Cardiac muscle cell (in vitro differentiated cells and primary cell): ENCODE measurements at regions not wholly inside any gene's neighbourhood (a gene's known extent, or its start where the extent isn't known, plus 50 kb on each side); places are given as distances from the start of the nearest gene placed in this dataset.

Experiments
- DNase-seq, 2 donors: peaks; one replicate each; pipeline versions ENCODE4 v3.0.0 to v3.0.0-alpha.2; 2010 to 2017; ENCODE audit warnings: low read depth in 1 of 2, low spot score in 1 of 2
- H3K27ac ChIP-seq: fragments of 200-600 bp; sonication (generic); 2 replicates; pipeline ENCODE4 v1.5.1; 2016
- H3K27me3 ChIP-seq: fragments of 200-600 bp; sonication (generic); 2 replicates; pipeline ENCODE4 v1.6.0; 2016; ENCODE audit warnings: control low read depth
- H3K36me3 ChIP-seq: fragments of 200-600 bp; sonication (generic); 2 replicates; pipeline ENCODE4 v1.5.1; 2016; ENCODE audit warnings: control low read depth
- H3K4me1 ChIP-seq: fragments of 200-600 bp; sonication (generic); 2 replicates; pipeline ENCODE4 v1.8.1; 2017; ENCODE audit warnings: low read depth, mild to moderate bottlenecking, mixed run types
- H3K4me3 ChIP-seq: fragments of 200-600 bp; sonication (generic); 2 replicates; pipeline ENCODE4 v1.5.1; 2016; ENCODE audit warnings: mild to moderate bottlenecking
- H3K9me3 ChIP-seq: fragments of 200-600 bp; sonication (generic); 2 replicates; pipeline ENCODE4 v1.5.1; 2017; ENCODE audit warnings: low read depth, mild to moderate bottlenecking, control low read depth
- CTCF ChIP-seq: IDR thresholded peaks from 2 replicates; pipeline ENCODE4 v1.5.1; 2012; ENCODE audit warnings: low read depth, mild to moderate bottlenecking, low read length

GRCh38 chr3:140760324-140761075 lies 82.6 kb downstream of the TRIM42 start:
- H3K9me3 ChIP-seq = no peaks in the 10 kb centered on the region
- H3K36me3 ChIP-seq = no peaks in the 10 kb centered on the region
- no peak overlapping the region for H3K27ac ChIP-seq
- H3K4me3 ChIP-seq = no peak overlapping the region
- TF ChIP-seq CTCF = no peak
- H3K4me1 ChIP-seq = no peaks in the 10 kb centered on the region
- no peak for DNase-seq
- H3K27me3 ChIP-seq = peaks cover 8% of the 10 kb centered on the region

- no peaks in the 10 kb centered on the region for H3K36me3 ChIP-seq
- TF ChIP-seq CTCF = no peak
- peaks cover 2% of the 10 kb centered on the region for H3K27me3 ChIP-seq
- no peaks in the 10 kb centered on the region for H3K4me1 ChIP-seq
- no peak for DNase-seq
- H3K27ac ChIP-seq = no peak overlapping the region
- H3K4me3 ChIP-seq = no peak overlapping the region
- H3K9me3 ChIP-seq = no peaks in the 10 kb centered on the region
Observed at GRCh38 chr3:140761076-140761639, 83.3 kb downstream of the TRIM42 start.

DNA sequence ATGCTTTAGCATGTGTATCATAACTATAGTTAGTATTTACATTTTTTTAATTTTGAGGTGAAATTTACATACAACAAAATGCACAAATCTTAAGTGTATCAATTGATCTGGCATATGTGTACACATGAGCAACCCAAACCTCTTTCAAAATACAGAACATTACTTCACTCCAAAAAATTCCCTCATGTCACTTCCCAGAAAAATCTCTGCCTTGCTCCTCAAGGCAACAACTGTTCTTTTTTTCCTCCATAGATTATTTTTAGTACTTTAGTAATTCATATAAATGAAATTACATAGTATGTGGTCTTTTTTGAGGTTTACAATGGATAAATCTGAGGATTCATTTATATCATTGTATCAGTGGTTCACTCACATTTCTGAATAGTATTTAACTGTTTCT lies 84.9 kb downstream of the TRIM42 start:
- H3K27ac ChIP-seq = no peak overlapping the region
- H3K27me3 ChIP-seq = no peaks in the 10 kb centered on the region
- H3K9me3 ChIP-seq = no peaks in the 10 kb centered on the region
- H3K4me1 ChIP-seq = no peaks in the 10 kb centered on the region
- no peaks in the 10 kb centered on the region for H3K36me3 ChIP-seq
- TF ChIP-seq CTCF = no peak
- H3K4me3 ChIP-seq = no peak overlapping the region
- DNase-seq = no peak

GRCh38 chr3:140763532-140763931 lies 85.7 kb downstream of the TRIM42 start:
- H3K9me3 ChIP-seq = no peaks in the 10 kb centered on the region

DNA sequence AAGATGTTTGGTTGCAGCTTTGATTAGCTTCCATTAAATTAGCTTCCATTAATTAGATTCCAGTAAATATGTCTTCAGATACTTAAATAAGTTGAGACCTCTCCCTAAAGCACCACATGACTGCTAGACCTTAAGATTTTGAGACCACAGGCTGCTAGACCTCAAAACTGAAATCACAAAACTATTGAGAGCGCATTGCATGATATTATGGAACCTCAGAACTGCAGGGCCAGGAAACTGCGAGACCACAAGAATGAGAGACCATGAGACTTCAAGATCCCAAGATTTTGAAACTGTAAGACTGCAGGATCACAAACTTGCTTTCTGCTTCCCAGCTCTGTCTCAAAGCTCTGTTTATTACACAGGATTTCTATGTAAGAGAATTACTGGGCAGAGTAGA lies 87.4 kb downstream of the TRIM42 start:
- Histone ChIP-seq H3K27me3 (no peaks in the 10 kb centered on the region), H3K27ac (no peak overlapping the region), H3K4me3 (no peak overlapping the region), H3K36me3 (no peaks in the 10 kb centered on the region), H3K9me3 (no peaks in the 10 kb centered on the region), H3K4me1 (no peaks in the 10 kb centered on the region)
- no peak for TF ChIP-seq CTCF
- DNase-seq = no peak

More at GRCh38 chr3:140763532-140763931, 85.7 kb downstream of the TRIM42 start:
- Histone ChIP-seq H3K4me1 (no peaks in the 10 kb centered on the region), H3K27me3 (no peaks in the 10 kb centered on the region), H3K27ac (no peak overlapping the region), H3K36me3 (no peaks in the 10 kb centered on the region), H3K4me3 (no peak overlapping the region)
- TF ChIP-seq CTCF = no peak
- DNase-seq = no peak
